ENCODE measurements at regions not wholly inside any gene's neighbourhood (a gene's known extent, or its start where the extent isn't known, plus 50 kb on each side); places are given as distances from the start of the nearest gene placed in this dataset.

DNA sequence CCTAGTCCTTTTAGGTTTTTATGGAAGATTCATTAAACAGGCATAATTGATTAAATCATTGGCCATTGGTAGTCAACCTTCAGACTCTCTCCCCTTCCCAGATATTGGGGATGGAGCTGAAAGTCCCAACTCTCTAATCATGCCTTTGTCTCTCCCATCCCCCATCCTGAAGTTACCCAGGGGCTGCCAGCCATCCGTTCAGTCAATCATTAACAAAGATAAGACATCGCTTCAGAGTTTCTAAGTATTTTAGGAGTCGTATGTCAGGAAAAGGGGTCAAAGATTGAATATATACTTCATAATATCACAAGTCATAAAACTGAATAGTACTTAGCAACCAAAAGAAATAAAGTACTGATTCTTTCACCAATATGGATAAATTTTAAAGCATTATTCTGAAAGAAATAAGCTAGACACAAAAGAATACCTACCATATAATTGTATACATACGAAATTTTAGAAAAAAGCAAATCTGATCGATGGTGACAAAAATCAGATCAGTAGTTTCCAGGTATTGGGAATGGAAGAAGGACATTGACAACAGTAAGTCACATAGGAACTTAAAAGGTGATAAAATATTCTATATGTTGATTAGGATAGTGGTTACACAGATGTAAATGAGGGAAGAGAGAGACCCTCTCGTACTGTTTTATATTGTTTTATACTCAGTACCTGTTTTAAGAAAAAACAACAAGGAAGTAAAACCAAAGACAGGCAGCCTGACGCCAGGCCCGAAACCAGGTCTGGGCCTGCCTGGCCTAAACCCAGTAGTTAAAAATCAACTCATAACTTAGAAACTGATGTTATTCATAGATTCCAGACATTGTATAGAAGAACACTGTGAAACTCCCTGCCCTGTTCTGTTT is 414.4 kb downstream of the DAD1 start:
- TF ChIP-seq, protein P1, sequence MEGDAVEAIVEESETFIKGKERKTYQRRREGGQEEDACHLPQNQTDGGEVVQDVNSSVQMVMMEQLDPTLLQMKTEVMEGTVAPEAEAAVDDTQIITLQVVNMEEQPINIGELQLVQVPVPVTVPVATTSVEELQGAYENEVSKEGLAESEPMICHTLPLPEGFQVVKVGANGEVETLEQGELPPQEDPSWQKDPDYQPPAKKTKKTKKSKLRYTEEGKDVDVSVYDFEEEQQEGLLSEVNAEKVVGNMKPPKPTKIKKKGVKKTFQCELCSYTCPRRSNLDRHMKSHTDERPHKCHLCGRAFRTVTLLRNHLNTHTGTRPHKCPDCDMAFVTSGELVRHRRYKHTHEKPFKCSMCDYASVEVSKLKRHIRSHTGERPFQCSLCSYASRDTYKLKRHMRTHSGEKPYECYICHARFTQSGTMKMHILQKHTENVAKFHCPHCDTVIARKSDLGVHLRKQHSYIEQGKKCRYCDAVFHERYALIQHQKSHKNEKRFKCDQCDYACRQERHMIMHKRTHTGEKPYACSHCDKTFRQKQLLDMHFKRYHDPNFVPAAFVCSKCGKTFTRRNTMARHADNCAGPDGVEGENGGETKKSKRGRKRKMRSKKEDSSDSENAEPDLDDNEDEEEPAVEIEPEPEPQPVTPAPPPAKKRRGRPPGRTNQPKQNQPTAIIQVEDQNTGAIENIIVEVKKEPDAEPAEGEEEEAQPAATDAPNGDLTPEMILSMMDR (IDR thresholded peaks at IDR 0.05) = no peak
- no peak for TF ChIP-seq POLR2A (IDR thresholded peaks at IDR 0.05)
